A549 (cell line): ENCODE measurements at regions not wholly inside any gene's neighbourhood (a gene's known extent, or its start where the extent isn't known, plus 50 kb on each side); places are given as distances from the start of the nearest gene placed in this dataset.

ENCODE experiments used
- CBX8 ChIP-seq: fragments of 200-600 bp; sonication (generic); IDR thresholded peaks from 2 replicates; pipeline ENCODE4 v1.6.1; 2016
- CEBPB ChIP-seq, 2 experiments: fragments of >200 bp in 1 of 2; sonication (Bioruptor Twin) in 1 of 2; formaldehyde crosslinking in 1 of 2; IDR thresholded peaks; 2 replicates each; pipeline ENCODE4 v1.6.1; 2012 to 2016
- EP300 ChIP-seq, 2 experiments: fragments of >200 bp; sonication (Bioruptor Twin); formaldehyde crosslinking; IDR thresholded peaks; 2 replicates in 1 of 2; 3 replicates in 1 of 2; pipeline ENCODE4 v1.6.1; 2016 to 2017
- MAFK ChIP-seq: fragments of 450-650 bp; IDR thresholded peaks from 2 replicates; pipeline ENCODE4 v1.6.1; 2014; ENCODE audit not compliant: partially characterized antibody
- SREBF2 ChIP-seq: fragments of 450-650 bp; IDR thresholded peaks from 2 replicates; pipeline ENCODE4 v1.6.1; 2014; ENCODE audit warnings: mild to moderate bottlenecking, moderate library complexity
- TF ChIP-seq, protein P1 (sequence below): fragments of >200 bp; sonication (Bioruptor Twin); formaldehyde crosslinking; IDR thresholded peaks from 3 replicates; pipeline ENCODE4 v1.5.1; 2016

DNA sequence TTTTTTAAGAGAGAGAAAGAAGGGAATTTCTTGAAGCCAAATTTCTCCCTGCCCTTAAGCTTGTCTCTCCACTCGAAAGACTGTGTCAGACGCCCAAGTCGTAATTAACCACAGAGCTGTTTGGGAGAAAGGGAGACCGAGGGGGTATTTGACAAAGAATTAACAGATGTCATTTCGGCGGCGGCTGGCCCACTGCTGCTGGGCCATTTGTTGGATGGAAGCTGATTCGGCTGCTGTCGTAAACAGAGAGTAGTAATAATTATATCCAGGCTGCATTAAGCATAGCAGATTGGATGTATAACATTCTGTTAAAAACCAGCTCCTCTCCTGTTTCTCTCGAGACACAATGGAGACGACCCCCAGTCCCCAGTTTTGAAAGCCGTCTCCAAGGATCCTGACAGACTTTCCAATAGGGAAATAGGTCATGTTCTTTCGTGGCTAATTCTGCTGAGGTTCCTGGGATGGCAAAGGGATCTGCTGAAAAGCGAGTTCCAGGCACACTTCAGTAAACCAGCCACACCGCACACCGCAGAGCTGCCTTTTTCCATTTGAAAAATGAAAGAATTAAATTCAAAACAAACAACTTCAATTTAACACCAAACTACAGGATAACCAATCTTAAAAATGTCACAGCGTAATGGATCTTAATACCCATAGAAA is 71.5 kb downstream of the KCTD15 start:
- TF ChIP-seq CEBPB (IDR thresholded peaks at IDR 0.05) = no peak
- TF ChIP-seq EP300 (IDR thresholded peaks at IDR 0.05) = no peak
- no peak for TF ChIP-seq SREBF2
- TF ChIP-seq MAFK = no peak
- TF ChIP-seq, protein P1, sequence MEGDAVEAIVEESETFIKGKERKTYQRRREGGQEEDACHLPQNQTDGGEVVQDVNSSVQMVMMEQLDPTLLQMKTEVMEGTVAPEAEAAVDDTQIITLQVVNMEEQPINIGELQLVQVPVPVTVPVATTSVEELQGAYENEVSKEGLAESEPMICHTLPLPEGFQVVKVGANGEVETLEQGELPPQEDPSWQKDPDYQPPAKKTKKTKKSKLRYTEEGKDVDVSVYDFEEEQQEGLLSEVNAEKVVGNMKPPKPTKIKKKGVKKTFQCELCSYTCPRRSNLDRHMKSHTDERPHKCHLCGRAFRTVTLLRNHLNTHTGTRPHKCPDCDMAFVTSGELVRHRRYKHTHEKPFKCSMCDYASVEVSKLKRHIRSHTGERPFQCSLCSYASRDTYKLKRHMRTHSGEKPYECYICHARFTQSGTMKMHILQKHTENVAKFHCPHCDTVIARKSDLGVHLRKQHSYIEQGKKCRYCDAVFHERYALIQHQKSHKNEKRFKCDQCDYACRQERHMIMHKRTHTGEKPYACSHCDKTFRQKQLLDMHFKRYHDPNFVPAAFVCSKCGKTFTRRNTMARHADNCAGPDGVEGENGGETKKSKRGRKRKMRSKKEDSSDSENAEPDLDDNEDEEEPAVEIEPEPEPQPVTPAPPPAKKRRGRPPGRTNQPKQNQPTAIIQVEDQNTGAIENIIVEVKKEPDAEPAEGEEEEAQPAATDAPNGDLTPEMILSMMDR = no peak
- no peak for TF ChIP-seq CBX8
